ENCODE measurements at regions not wholly inside any gene's neighbourhood (a gene's known extent, or its start where the extent isn't known, plus 50 kb on each side); places are given as distances from the start of the nearest gene placed in this dataset.

- peaks cover 0 to 26% (median 0%) of the 10 kb centered on the region in 9 donors for H3K4me1 ChIP-seq
- peaks cover 0 to 12% (median 0%) of the 10 kb centered on the region in 7 donors for H3K27me3 ChIP-seq
- peaks cover 0 to 10% (median 0%) of the 10 kb centered on the region in 11 donors for H3K9me3 ChIP-seq
- H3K4me3 ChIP-seq, result no peak overlapping the region
- ATAC-seq, result no peak
- H3K36me3 ChIP-seq, result no peaks in the 10 kb centered on the region
- no peak for TF ChIP-seq CTCF (IDR thresholded peaks at IDR 0.05)
- no peak for DNase-seq
- WGBS, 2 donors, result 82 to 92% methylated on average over 4 of the region's 4 CpGs
- intact Hi-C loops (cut with DNase I), result no loop called here
- peak overlapping the region in 1 of 10 donors; percentile 61 for H3K27ac ChIP-seq
These were observed 247.6 kb downstream of the EMP1 start for GRCh38 chr12:13444076-13444475.

GRCh38 chr12:13443498-13443897 is 247.0 kb downstream of the EMP1 start:
- Histone ChIP-seq H3K27ac (peak overlapping the region in 6 of 10 donors; percentile 32 to 62 (median 48)), H3K4me1 (peaks cover 0 to 26% (median 0%) of the 10 kb centered on the region in 9 donors), H3K27me3 (peaks cover 0 to 17% (median 5%) of the 10 kb centered on the region in 7 donors), H3K9me3 (peaks cover 0 to 10% (median 0%) of the 10 kb centered on the region in 11 donors), H3K4me3 (no peak overlapping the region), H3K36me3 (no peaks in the 10 kb centered on the region)
- TF ChIP-seq CTCF (IDR thresholded peaks at IDR 0.05), result no peak
- peak; percentile 80 to 96 (median 92) for ATAC-seq
- intact Hi-C loops (cut with DNase I), result no loop called here
- DNase-seq, result peak; percentile 32 to 52

- peak overlapping the region in 8 of 10 donors; percentile 11 to 62 (median 35) for H3K27ac ChIP-seq
- TF ChIP-seq CTCF (IDR thresholded peaks at IDR 0.05), result no peak
- no peak for DNase-seq
- peaks cover 0 to 22% (median 8%) of the 10 kb centered on the region in 7 donors for H3K27me3 ChIP-seq
- intact Hi-C loops (cut with DNase I), result no loop called here
- no peak for ATAC-seq
- 53 to 62% methylated on average over 2 of the region's 2 CpGs for WGBS, 2 donors
- H3K9me3 ChIP-seq, result peaks cover 0 to 10% (median 0%) of the 10 kb centered on the region in 11 donors
- no peak overlapping the region for H3K4me3 ChIP-seq
- H3K4me1 ChIP-seq, result peaks cover 0 to 26% (median 0%) of the 10 kb centered on the region in 9 donors
- H3K36me3 ChIP-seq, result no peaks in the 10 kb centered on the region
These were observed 246.5 kb downstream of the EMP1 start for GRCh38 chr12:13443028-13443427.

- Histone ChIP-seq H3K36me3 (no peaks in the 10 kb centered on the region), H3K27ac (peak overlapping the region in 7 of 10 donors; percentile 11 to 62 (median 35)), H3K4me3 (no peak overlapping the region), H3K9me3 (peaks cover 0 to 10% (median 0%) of the 10 kb centered on the region in 11 donors), H3K27me3 (peaks cover 0 to 28% (median 12%) of the 10 kb centered on the region in 7 donors), H3K4me1 (peaks cover 0 to 26% (median 0%) of the 10 kb centered on the region in 9 donors)
- DNase-seq (no peak), ATAC-seq (peak; percentile 61 to 80 (median 70))
- TF ChIP-seq CTCF (IDR thresholded peaks at IDR 0.05), result no peak
- 52% methylated on average over 1 of the region's 1 CpG for WGBS, 2 donors
- intact Hi-C loops (cut with DNase I), result no loop called here
These were observed 245.9 kb downstream of the EMP1 start for GRCh38 chr12:13442457-13442856.
